GM23338 (cell line): ENCODE measurements at regions not wholly inside any gene's neighbourhood (a gene's known extent, or its start where the extent isn't known, plus 50 kb on each side); places are given as distances from the start of the nearest gene placed in this dataset.

Experiments used
- ATAC-seq: fragments of 200-7000 bp; cut with Tn5 transposase; 3 replicates; pipeline ENCODE4 v1.9.1; 2020
- DNase-seq: peaks from one replicate; pipeline ENCODE4 v3.0.0-alpha.2; 2015; ENCODE audit warnings: low spot score
- H2AFZ ChIP-seq: fragments of 200-600 bp; sonication (generic); 2 replicates; pipeline ENCODE4 v1.8.0; 2016; ENCODE audit warnings: antibody characterized with exemption, mild to moderate bottlenecking, moderate library complexity
- H3F3A ChIP-seq: fragments of 200-600 bp; sonication (generic); replicated peaks from 2 replicates; pipeline ENCODE4 v1.8.0; 2017; ENCODE audit warnings: antibody characterized with exemption, mixed run types, low read depth
- H3K27ac ChIP-seq: fragments of 200-600 bp; sonication (generic); 2 replicates; pipeline ENCODE4 v1.6.1; 2016; ENCODE audit warnings: low read depth
- H3K27me3 ChIP-seq: fragments of 200-600 bp; sonication (generic); 2 replicates; pipeline ENCODE4 v1.8.0; 2016; ENCODE audit warnings: mild to moderate bottlenecking, mixed run types, moderate library complexity; ENCODE audit not compliant: insufficient read depth
- H3K36me3 ChIP-seq: fragments of 200-600 bp; sonication (generic); 2 replicates; pipeline ENCODE4 v1.8.0; 2016; ENCODE audit warnings: mild to moderate bottlenecking; ENCODE audit not compliant: insufficient read depth
- H3K4me1 ChIP-seq: fragments of 200-600 bp; sonication (generic); 2 replicates; pipeline ENCODE4 v1.8.0; 2016; ENCODE audit warnings: mild to moderate bottlenecking, moderate library complexity; ENCODE audit not compliant: insufficient read depth
- H3K4me2 ChIP-seq: fragments of 200-600 bp; sonication (generic); 2 replicates; pipeline ENCODE4 v1.7.1; 2017; ENCODE audit warnings: mixed run types
- H3K4me3 ChIP-seq: fragments of 200-600 bp; sonication (generic); 2 replicates; pipeline ENCODE4 v1.6.1; 2016; ENCODE audit warnings: mixed run types
- H3K79me2 ChIP-seq: fragments of 200-600 bp; sonication (generic); replicated peaks from 2 replicates; pipeline ENCODE4 v1.8.0; 2017; ENCODE audit warnings: mild to moderate bottlenecking; ENCODE audit not compliant: insufficient read depth
- H3K9me2 ChIP-seq: fragments of 200-600 bp; sonication (generic); 2 replicates; pipeline ENCODE4 v1.8.0; 2017; ENCODE audit not compliant: insufficient read depth
- H4K20me1 ChIP-seq: fragments of 200-600 bp; sonication (generic); replicated peaks from 2 replicates; pipeline ENCODE4 v1.8.0; 2017; ENCODE audit warnings: mild to moderate bottlenecking; ENCODE audit not compliant: insufficient read depth
- H3K27ac Mint-ChIP-seq: 2 replicates; pipeline ENCODE4 v1.8.0; 2020; ENCODE audit warnings: inconsistent platforms, mild to moderate bottlenecking, moderate library complexity, mixed read lengths
- H3K27me3 Mint-ChIP-seq: 3 replicates; pipeline ENCODE4 v1.8.0; 2022; ENCODE audit warnings: low read depth, mild to moderate bottlenecking, moderate library complexity, mixed read lengths, inconsistent platforms; ENCODE audit not compliant: insufficient read depth, poor library complexity
- H3K36me3 Mint-ChIP-seq: 3 replicates; pipeline ENCODE4 v1.8.0; 2021; ENCODE audit warnings: low read depth, mild to moderate bottlenecking, inconsistent platforms, moderate library complexity, mixed read lengths
- H3K4me1 Mint-ChIP-seq: 3 replicates; pipeline ENCODE4 v1.8.0; 2020; ENCODE audit warnings: mild to moderate bottlenecking, inconsistent platforms, mixed read lengths
- H3K4me3 Mint-ChIP-seq: 3 replicates; pipeline ENCODE4 v1.8.0; 2021; ENCODE audit warnings: moderate library complexity, mild to moderate bottlenecking, inconsistent platforms, mixed read lengths
- H3K9me3 Mint-ChIP-seq: 3 replicates; pipeline ENCODE4 v1.8.0; 2020; ENCODE audit warnings: moderate library complexity, mild to moderate bottlenecking, inconsistent platforms, mixed read lengths
- CREB1 ChIP-seq: fragments of 250-450 bp; sonication (Bioruptor Pico); IDR thresholded peaks from 2 replicates; pipeline ENCODE4 v1.5.0; 2020; ENCODE audit warnings: low read depth, mild to moderate bottlenecking, moderate library complexity
- EZH2 ChIP-seq: fragments of 200-600 bp; sonication (generic); IDR thresholded peaks from one replicate; pipeline ENCODE4 v1.8.0; 2017; ENCODE audit warnings: antibody characterized with exemption, mild to moderate bottlenecking, low read depth; ENCODE audit not compliant: unreplicated experiment
- EZH2phosphoT487 ChIP-seq: fragments of 200-600 bp; sonication (generic); IDR thresholded peaks from one replicate; pipeline ENCODE4 v1.8.1; 2018; ENCODE audit warnings: antibody characterized with exemption; ENCODE audit not compliant: unreplicated experiment
- JUNB ChIP-seq: IDR thresholded peaks from one replicate; pipeline ENCODE4 v1.6.1; 2016; ENCODE audit warnings: antibody characterized with exemption; ENCODE audit not compliant: unreplicated experiment
- NANOG ChIP-seq: IDR thresholded peaks from 2 replicates; pipeline ENCODE4 v1.6.1; 2016; ENCODE audit warnings: antibody characterized with exemption, borderline replicate concordance
- POLR2AphosphoS5 ChIP-seq: IDR thresholded peaks from 2 replicates; pipeline ENCODE4 v1.6.1; 2016; ENCODE audit warnings: antibody characterized with exemption, low read depth
- STAT1 ChIP-seq: IDR thresholded peaks from one replicate; pipeline ENCODE4 v1.6.1; 2016; ENCODE audit warnings: antibody characterized with exemption; ENCODE audit not compliant: unreplicated experiment
- ZNF114 ChIP-seq: fragments of 250-450 bp; sonication (Bioruptor Pico); IDR thresholded peaks from 2 replicates; pipeline ENCODE4 v1.5.0; 2020; ENCODE audit warnings: mild to moderate bottlenecking, moderate library complexity
- ZNF331 ChIP-seq: fragments of 250-450 bp; sonication (Bioruptor Pico); IDR thresholded peaks from 2 replicates; pipeline ENCODE4 v1.5.0; 2020; ENCODE audit warnings: low read depth, mild to moderate bottlenecking, moderate library complexity
- TF ChIP-seq, protein P1 (sequence below): IDR thresholded peaks from one replicate; pipeline ENCODE4 v1.6.1; 2018; ENCODE audit warnings: antibody characterized with exemption; ENCODE audit not compliant: unreplicated experiment
- TF ChIP-seq, protein P2 (sequence below), 2 experiments: fragments of 200-600 bp in 1 of 2; sonication (generic) in 1 of 2; conservative IDR thresholded peaks; 2 replicates each; pipeline versions ENCODE4 v1.5.1 to v1.6.1; 2016 to 2017; ENCODE audit warnings: antibody characterized with exemption in 2 of 2, low read depth in 2 of 2, mild to moderate bottlenecking in 2 of 2, moderate library complexity in 1 of 2
- TF ChIP-seq, protein P3 (sequence below): fragments of 250-450 bp; sonication (Bioruptor Pico); IDR thresholded peaks from 2 replicates; pipeline ENCODE4 v1.5.0; 2020; ENCODE audit warnings: mild to moderate bottlenecking, moderate library complexity
- TF ChIP-seq, protein P4 (sequence below): IDR thresholded peaks from 2 replicates; pipeline ENCODE4 v1.6.1; 2016; ENCODE audit warnings: antibody characterized with exemption

DNA sequence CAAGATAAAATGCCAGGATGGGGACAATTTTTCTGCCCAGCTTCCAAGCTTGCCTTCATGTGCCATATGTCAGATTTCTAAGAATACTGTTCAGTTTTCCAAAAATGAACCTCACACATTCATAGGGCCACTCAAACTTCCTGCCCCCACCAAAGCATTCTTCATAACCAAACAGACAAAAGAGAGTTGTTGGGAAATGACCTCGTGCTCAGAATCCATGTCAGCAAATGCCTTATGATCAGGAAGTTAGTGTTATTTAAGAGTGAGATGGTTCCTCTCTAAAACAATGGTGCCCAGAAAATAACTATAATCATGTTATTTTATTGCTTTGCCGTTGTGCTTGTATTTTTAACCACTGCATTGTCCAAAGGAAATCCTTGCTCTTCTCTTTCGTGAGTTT, 208.2 kb downstream of the ZNF608 start:
- H2AFZ ChIP-seq = no peak overlapping the region
- H3K27me3 Mint-ChIP-seq = no peaks in the 10 kb centered on the region

More for the DNA sequence above, 208.2 kb downstream of the ZNF608 start:
- Histone ChIP-seq H3K79me2 (no peaks in the 10 kb centered on the region), H3K9me2 (peaks cover 18% of the 10 kb centered on the region; the same call in 1 of the 2 replicates), H3K4me3 (no peak overlapping the region), H3F3A (no peaks in the 10 kb centered on the region), H3K4me2 (no peak overlapping the region), H3K27ac (no peak overlapping the region), H4K20me1 (no peaks in the 10 kb centered on the region), H3K27me3 (no peaks in the 10 kb centered on the region), H3K4me1 (no peaks in the 10 kb centered on the region), H3K36me3 (no peaks in the 10 kb centered on the region)
- no peak for DNase-seq
- TF ChIP-seq POLR2AphosphoS5 = no peak
- no peak for TF ChIP-seq NANOG
- TF ChIP-seq CREB1 = no peak
- TF ChIP-seq EZH2phosphoT487 = no peak
- TF ChIP-seq ZNF331 (CRISPR knock-in tag) = no peak
- TF ChIP-seq EZH2 = no peak
- TF ChIP-seq, protein P1, sequence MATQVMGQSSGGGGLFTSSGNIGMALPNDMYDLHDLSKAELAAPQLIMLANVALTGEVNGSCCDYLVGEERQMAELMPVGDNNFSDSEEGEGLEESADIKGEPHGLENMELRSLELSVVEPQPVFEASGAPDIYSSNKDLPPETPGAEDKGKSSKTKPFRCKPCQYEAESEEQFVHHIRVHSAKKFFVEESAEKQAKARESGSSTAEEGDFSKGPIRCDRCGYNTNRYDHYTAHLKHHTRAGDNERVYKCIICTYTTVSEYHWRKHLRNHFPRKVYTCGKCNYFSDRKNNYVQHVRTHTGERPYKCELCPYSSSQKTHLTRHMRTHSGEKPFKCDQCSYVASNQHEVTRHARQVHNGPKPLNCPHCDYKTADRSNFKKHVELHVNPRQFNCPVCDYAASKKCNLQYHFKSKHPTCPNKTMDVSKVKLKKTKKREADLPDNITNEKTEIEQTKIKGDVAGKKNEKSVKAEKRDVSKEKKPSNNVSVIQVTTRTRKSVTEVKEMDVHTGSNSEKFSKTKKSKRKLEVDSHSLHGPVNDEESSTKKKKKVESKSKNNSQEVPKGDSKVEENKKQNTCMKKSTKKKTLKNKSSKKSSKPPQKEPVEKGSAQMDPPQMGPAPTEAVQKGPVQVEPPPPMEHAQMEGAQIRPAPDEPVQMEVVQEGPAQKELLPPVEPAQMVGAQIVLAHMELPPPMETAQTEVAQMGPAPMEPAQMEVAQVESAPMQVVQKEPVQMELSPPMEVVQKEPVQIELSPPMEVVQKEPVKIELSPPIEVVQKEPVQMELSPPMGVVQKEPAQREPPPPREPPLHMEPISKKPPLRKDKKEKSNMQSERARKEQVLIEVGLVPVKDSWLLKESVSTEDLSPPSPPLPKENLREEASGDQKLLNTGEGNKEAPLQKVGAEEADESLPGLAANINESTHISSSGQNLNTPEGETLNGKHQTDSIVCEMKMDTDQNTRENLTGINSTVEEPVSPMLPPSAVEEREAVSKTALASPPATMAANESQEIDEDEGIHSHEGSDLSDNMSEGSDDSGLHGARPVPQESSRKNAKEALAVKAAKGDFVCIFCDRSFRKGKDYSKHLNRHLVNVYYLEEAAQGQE = no peak
- TF ChIP-seq ZNF114 = no peak
- TF ChIP-seq, protein P2, sequence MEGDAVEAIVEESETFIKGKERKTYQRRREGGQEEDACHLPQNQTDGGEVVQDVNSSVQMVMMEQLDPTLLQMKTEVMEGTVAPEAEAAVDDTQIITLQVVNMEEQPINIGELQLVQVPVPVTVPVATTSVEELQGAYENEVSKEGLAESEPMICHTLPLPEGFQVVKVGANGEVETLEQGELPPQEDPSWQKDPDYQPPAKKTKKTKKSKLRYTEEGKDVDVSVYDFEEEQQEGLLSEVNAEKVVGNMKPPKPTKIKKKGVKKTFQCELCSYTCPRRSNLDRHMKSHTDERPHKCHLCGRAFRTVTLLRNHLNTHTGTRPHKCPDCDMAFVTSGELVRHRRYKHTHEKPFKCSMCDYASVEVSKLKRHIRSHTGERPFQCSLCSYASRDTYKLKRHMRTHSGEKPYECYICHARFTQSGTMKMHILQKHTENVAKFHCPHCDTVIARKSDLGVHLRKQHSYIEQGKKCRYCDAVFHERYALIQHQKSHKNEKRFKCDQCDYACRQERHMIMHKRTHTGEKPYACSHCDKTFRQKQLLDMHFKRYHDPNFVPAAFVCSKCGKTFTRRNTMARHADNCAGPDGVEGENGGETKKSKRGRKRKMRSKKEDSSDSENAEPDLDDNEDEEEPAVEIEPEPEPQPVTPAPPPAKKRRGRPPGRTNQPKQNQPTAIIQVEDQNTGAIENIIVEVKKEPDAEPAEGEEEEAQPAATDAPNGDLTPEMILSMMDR (conservative IDR thresholded peaks at IDR 0.05; ENCODE audit: low read depth in 2 of 2) = no peak
- TF ChIP-seq, protein P3, sequence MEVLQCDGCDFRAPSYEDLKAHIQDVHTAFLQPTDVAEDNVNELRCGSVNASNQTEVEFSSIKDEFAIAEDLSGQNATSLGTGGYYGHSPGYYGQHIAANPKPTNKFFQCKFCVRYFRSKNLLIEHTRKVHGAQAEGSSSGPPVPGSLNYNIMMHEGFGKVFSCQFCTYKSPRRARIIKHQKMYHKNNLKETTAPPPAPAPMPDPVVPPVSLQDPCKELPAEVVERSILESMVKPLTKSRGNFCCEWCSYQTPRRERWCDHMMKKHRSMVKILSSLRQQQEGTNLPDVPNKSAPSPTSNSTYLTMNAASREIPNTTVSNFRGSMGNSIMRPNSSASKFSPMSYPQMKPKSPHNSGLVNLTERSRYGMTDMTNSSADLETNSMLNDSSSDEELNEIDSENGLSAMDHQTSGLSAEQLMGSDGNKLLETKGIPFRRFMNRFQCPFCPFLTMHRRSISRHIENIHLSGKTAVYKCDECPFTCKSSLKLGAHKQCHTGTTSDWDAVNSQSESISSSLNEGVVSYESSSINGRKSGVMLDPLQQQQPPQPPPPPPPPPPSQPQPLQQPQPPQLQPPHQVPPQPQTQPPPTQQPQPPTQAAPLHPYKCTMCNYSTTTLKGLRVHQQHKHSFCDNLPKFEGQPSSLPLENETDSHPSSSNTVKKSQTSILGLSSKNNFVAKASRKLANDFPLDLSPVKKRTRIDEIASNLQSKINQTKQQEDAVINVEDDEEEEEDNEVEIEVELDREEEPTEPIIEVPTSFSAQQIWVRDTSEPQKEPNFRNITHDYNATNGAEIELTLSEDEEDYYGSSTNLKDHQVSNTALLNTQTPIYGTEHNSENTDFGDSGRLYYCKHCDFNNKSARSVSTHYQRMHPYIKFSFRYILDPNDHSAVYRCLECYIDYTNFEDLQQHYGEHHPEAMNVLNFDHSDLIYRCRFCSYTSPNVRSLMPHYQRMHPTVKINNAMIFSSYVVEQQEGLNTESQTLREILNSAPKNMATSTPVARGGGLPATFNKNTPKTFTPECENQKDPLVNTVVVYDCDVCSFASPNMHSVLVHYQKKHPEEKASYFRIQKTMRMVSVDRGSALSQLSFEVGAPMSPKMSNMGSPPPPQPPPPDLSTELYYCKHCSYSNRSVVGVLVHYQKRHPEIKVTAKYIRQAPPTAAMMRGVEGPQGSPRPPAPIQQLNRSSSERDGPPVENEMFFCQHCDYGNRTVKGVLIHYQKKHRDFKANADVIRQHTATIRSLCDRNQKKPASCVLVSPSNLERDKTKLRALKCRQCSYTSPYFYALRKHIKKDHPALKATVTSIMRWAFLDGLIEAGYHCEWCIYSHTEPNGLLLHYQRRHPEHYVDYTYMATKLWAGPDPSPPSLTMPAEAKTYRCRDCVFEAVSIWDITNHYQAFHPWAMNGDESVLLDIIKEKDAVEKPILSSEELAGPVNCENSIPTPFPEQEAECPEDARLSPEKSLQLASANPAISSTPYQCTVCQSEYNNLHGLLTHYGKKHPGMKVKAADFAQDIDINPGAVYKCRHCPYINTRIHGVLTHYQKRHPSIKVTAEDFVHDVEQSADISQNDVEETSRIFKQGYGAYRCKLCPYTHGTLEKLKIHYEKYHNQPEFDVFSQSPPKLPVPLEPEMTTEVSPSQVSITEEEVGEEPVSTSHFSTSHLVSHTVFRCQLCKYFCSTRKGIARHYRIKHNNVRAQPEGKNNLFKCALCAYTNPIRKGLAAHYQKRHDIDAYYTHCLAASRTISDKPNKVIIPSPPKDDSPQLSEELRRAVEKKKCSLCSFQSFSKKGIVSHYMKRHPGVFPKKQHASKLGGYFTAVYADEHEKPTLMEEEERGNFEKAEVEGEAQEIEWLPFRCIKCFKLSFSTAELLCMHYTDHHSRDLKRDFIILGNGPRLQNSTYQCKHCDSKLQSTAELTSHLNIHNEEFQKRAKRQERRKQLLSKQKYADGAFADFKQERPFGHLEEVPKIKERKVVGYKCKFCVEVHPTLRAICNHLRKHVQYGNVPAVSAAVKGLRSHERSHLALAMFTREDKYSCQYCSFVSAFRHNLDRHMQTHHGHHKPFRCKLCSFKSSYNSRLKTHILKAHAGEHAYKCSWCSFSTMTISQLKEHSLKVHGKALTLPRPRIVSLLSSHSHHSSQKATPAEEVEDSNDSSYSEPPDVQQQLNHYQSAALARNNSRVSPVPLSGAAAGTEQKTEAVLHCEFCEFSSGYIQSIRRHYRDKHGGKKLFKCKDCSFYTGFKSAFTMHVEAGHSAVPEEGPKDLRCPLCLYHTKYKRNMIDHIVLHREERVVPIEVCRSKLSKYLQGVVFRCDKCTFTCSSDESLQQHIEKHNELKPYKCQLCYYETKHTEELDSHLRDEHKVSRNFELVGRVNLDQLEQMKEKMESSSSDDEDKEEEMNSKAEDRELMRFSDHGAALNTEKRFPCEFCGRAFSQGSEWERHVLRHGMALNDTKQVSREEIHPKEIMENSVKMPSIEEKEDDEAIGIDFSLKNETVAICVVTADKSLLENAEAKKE (CRISPR knock-in tag) = no peak
- TF ChIP-seq STAT1 = no peak
- no peak for TF ChIP-seq JUNB
- TF ChIP-seq, protein P4, sequence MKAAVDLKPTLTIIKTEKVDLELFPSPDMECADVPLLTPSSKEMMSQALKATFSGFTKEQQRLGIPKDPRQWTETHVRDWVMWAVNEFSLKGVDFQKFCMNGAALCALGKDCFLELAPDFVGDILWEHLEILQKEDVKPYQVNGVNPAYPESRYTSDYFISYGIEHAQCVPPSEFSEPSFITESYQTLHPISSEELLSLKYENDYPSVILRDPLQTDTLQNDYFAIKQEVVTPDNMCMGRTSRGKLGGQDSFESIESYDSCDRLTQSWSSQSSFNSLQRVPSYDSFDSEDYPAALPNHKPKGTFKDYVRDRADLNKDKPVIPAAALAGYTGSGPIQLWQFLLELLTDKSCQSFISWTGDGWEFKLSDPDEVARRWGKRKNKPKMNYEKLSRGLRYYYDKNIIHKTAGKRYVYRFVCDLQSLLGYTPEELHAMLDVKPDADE = no peak
- Mint-ChIP-seq H3K4me1 (no peaks in the 10 kb centered on the region), H3K4me3 (no peak overlapping the region), H3K36me3 (no peaks in the 10 kb centered on the region; the same call in 2 of the 3 replicates), H3K27ac (no peak overlapping the region), H3K9me3 (peaks cover 3% of the 10 kb centered on the region; the same call in 1 of the 3 replicates)
- no peak for ATAC-seq
